Neuron (in vitro differentiated cells): ENCODE measurements at regions not wholly inside any gene's neighbourhood (a gene's known extent, or its start where the extent isn't known, plus 50 kb on each side); places are given as distances from the start of the nearest gene placed in this dataset.

ENCODE experiments used
- H2AFZ ChIP-seq: one replicate; pipeline ENCODE4 v1.6.1; 2013; ENCODE audit warnings: low read depth, mild to moderate bottlenecking, inconsistent platforms, low read length, moderate library complexity
- H3K27me3 ChIP-seq: one replicate; pipeline ENCODE4 v1.6.1; 2013; ENCODE audit warnings: low read length; ENCODE audit not compliant: insufficient read depth
- H3K36me3 ChIP-seq: one replicate; pipeline ENCODE4 v1.6.1; 2013; ENCODE audit warnings: low read length; ENCODE audit not compliant: insufficient read depth
- H3K4me1 ChIP-seq: one replicate; pipeline ENCODE4 v1.6.1; 2013; ENCODE audit warnings: low read length; ENCODE audit not compliant: insufficient read depth
- H3K4me3 ChIP-seq: 2 replicates; pipeline ENCODE4 v1.5.1; 2013; ENCODE audit warnings: mild to moderate bottlenecking, low read length, moderate library complexity
- H3K9me3 ChIP-seq: one replicate; pipeline ENCODE4 v1.6.1; 2013; ENCODE audit warnings: low read length

DNA sequence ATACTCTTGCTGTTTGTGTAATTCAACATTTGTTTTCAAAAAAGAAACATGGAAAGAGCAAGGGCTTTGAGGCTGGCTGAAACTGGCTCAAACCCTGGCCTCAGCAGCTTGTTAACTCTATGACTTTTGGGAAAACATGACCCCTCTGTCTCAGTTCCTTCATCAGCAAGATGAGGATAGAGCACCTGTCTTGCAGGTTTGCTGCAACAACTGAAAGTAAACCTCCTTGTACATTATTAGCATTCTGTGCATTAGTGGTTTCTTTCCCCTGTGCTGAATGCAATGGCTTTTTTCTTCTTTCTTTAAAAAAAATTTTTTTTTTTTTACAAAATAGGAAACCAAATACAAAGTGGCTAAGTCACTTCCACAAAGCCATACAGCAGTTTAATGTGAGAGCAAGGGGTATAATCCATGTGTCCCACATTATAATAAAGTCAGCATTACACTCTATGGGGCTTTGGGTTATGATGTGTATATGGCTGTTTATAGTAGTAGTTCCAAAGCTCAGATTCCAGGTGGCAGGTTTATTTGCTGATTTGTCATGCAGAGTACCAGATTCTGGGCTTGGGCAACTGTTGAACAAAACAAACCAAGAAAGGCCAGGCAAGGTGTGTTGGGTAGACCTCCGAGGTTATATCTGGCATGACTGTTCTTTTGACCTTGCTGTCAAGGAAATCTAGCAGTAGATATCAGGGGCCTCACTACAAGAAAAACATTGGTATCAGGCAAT lies 194.5 kb upstream of the CNOT2 start:
- Histone ChIP-seq H3K27me3 (no peaks in the 10 kb centered on the region), H3K4me3 (no peak overlapping the region), H2AFZ (no peak overlapping the region)

DNA sequence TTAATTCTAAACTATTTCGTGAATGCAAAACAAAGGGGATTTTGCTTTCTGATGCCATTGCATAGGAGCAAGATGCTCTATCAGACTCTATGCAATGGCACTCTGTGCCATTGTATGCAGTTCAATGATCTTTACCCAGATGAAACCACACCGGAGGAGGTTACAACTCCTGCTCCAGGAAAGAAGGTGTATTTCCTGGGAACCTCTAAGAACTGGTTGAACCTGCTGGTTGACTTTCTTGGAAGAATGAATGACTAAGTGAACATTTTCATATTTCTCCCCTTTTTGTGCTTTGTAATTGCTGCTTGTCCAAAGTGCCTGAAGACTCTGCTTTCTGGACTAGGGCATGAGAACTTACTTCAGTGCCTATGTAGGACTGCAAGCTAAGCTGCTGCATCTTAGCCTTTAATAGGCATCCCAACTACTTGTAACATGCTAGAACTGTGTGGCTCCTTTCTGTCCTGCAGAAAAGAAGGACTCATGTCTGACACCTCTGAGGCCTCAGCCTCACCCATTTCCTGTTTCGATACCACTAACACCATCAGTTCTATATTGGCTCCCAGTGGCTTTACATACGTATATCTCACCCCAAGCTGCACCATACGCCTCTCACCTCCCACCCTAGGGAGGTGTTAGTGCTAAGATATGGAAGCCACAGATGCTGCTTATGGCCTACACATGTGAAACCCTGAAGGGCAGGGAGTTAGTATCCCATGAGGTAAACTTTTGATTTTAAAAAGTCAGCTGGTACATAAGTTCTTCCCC lies 193.5 kb upstream of the CNOT2 start:
- Histone ChIP-seq H3K27me3 (no peaks in the 10 kb centered on the region), H2AFZ (no peak overlapping the region), H3K4me3 (no peak overlapping the region), H3K36me3 (no peaks in the 10 kb centered on the region), H3K9me3 (no peaks in the 10 kb centered on the region), H3K4me1 (no peaks in the 10 kb centered on the region)

More for the DNA sequence above, 194.5 kb upstream of the CNOT2 start:
- Histone ChIP-seq H3K9me3 (no peaks in the 10 kb centered on the region), H3K36me3 (no peaks in the 10 kb centered on the region), H3K4me1 (no peaks in the 10 kb centered on the region)

DNA sequence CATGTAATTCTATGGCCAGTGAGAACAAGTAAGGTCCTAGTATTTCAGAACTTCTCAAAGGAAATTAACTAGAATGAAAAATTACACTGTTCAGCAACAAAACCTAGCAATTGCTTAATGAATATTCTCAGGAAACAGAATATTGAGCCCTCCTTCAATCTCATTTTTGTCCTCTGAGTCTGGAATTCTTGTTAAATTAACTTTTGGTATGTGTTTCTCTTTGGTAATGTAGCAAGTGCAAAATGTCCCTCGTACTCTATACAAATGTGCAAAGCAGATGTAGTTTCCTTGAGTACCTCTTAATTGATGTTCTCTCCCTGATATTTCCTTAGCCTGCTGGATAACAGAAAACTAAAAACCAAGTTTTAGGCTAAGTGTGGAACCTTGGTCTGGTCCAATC lies 190.8 kb upstream of the CNOT2 start:
- Histone ChIP-seq H3K4me3 (no peak overlapping the region), H3K4me1 (no peaks in the 10 kb centered on the region), H3K9me3 (no peaks in the 10 kb centered on the region), H2AFZ (no peak overlapping the region), H3K36me3 (no peaks in the 10 kb centered on the region), H3K27me3 (no peaks in the 10 kb centered on the region)

DNA sequence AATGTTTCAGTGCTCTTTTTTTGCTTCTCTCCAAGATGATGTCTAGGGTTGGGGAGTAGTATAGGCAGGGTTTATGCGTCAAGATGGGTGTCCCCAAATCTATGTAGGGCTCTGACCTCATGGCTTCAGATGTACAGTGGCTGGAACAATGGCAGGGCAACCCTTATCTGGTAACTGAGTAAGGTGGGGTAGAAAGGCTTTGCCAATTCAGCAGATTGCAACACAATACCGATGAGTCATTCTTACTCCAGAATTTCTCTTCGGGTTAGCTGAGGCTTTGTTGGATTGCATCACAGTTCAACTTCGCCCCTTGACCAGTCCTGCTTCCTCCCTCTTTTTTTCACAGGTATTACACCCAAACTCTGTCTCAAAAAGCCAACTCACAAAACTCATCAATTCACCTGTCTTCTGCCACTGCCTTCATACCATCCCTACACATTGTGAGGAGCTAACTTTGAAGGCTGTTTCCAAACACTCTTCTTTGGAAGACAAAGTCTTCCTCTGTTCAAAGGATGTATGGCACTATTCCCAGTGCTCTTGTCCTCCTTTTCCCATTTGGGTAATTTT lies 190.2 kb upstream of the CNOT2 start:
- H3K9me3 ChIP-seq: no peaks in the 10 kb centered on the region
- H3K4me1 ChIP-seq: no peaks in the 10 kb centered on the region
- no peaks in the 10 kb centered on the region for H3K36me3 ChIP-seq
- no peak overlapping the region for H2AFZ ChIP-seq
- H3K27me3 ChIP-seq: no peaks in the 10 kb centered on the region
- H3K4me3 ChIP-seq: no peak overlapping the region

DNA sequence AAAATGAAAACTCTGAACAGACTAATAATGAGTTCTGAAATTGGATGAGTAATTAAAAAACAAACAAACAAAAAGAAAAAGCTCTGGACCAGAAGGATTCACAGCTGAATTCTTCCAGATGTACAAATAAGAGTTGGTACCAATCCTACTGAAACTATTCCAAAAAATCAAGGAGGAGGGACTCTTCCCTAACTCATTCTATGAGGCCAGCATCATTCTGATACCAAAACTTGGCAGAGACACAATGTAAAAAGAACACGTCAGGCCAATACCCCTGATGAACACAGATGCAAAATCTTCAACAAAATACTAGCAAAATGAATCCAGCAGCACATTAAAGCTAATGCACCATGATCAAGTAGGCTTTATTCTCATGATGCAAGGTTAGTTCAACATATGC lies 183.9 kb upstream of the CNOT2 start:
- Histone ChIP-seq H3K9me3 (no peaks in the 10 kb centered on the region), H3K4me3 (no peak overlapping the region), H2AFZ (no peak overlapping the region), H3K4me1 (no peaks in the 10 kb centered on the region), H3K27me3 (no peaks in the 10 kb centered on the region), H3K36me3 (no peaks in the 10 kb centered on the region)

DNA sequence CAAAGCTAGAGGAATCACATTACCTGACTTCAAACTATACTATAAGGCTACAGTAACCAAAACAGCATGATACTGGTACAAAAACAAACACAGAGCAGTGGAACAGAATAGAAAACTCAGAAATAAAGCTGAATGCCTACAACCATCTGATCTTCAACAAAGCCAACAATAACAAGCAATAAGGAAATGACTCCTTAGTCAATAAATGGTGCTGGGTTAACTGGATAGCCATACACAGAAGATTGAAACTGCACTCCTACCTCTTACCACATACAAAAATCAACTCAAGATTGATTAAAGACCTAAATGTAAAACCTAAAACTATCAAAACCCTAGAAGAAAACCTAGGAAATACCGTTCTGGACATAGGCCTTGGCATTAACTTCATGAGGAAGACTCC lies 182.6 kb upstream of the CNOT2 start:
- Histone ChIP-seq H3K4me3 (no peak overlapping the region), H3K27me3 (no peaks in the 10 kb centered on the region), H3K4me1 (no peaks in the 10 kb centered on the region), H3K36me3 (no peaks in the 10 kb centered on the region), H2AFZ (no peak overlapping the region), H3K9me3 (no peaks in the 10 kb centered on the region)

DNA sequence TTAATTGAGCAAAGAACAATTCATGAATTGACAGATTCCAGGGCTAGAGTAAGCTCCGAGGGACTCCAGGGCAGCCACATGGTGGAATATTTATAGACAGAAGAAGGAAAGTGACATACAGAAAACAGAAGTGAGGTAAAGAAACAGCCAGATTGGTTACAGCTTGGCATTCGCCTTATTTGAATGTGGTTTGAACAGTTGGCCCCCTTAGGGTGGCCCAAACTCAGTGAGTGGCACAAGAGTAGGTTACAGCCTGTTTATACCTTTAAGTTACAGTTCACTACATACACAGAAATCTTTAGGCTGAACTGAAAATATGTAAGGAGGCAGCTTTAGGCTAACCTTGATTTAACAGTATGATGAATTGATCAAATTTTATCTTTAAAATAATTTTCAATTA lies 174.5 kb upstream of the CNOT2 start:
- no peak overlapping the region for H3K4me3 ChIP-seq
- H3K4me1 ChIP-seq: no peaks in the 10 kb centered on the region
- no peak overlapping the region for H2AFZ ChIP-seq
- no peaks in the 10 kb centered on the region for H3K27me3 ChIP-seq
- H3K36me3 ChIP-seq: no peaks in the 10 kb centered on the region
- no peaks in the 10 kb centered on the region for H3K9me3 ChIP-seq

DNA sequence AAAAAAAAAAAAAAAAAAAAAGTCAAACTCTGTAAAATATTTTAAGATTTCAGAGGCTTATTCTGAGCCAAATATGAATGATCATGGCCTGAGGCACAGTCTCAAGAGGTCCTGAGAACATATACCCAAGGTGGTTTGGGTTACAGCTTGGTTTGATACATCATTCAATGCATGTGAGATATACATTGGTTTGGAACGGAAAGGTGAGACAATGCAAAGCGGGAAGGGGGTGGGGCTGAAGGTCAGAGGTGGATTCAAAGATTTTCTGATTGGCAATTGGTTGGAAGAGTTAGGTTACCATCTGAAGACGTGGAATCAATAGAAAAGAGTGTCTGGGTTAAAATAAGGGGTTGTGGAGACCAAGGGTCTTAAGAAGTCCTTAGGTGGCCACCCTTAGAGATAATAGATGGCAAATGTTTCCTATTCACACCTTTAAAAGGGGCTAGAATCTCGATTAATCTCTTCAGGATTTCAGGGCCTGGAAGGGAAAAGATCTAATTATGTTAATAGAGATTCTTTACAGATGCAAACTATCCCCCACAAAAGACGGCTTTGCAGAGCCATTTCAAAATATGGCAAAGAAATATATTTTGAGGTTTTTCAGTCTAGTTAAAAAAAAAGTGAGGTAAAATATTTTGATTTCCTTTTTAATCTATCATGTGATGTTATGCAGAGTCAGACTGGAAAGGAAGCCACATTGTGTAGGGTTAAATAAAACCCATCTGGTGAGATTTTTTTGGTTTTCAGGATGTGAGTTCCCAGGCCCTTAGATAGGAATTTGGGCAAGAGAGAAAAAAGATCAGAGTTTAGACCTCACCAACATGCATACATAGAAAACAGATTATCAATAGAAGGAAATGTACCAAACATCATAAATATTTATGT lies 173.8 kb upstream of the CNOT2 start:
- no peak overlapping the region for H2AFZ ChIP-seq
- no peaks in the 10 kb centered on the region for H3K36me3 ChIP-seq

DNA sequence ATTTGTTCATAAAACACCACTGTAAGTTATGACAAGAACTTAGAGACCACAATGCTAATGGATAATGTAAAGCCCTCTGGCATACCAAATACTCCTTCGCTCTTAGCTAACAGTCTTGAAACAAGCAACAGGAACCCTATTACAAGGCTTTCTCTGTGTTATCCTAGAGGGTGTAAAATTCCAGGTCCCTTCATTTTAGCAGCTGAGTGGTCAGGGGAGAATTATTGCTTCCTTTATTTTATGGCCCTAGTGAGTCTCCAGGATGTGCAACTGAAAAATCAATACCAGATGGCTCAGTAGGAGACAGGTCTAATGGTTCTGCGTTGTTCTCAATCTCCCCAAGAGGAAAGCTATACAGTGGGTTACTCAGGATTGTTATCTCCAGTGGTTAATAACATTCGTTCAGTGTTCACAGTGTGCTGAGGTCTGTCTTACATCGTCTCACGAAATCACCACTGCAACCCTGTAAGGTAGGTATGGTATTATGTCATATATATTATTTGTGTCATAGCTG lies 172.7 kb upstream of the CNOT2 start:
- Histone ChIP-seq H3K27me3 (no peaks in the 10 kb centered on the region), H3K4me3 (no peak overlapping the region), H3K9me3 (no peaks in the 10 kb centered on the region), H3K36me3 (no peaks in the 10 kb centered on the region), H3K4me1 (no peaks in the 10 kb centered on the region), H2AFZ (no peak overlapping the region)

More for the DNA sequence above, 173.8 kb upstream of the CNOT2 start:
- Histone ChIP-seq H3K4me1 (no peaks in the 10 kb centered on the region), H3K27me3 (no peaks in the 10 kb centered on the region), H3K9me3 (no peaks in the 10 kb centered on the region), H3K4me3 (no peak overlapping the region)

DNA sequence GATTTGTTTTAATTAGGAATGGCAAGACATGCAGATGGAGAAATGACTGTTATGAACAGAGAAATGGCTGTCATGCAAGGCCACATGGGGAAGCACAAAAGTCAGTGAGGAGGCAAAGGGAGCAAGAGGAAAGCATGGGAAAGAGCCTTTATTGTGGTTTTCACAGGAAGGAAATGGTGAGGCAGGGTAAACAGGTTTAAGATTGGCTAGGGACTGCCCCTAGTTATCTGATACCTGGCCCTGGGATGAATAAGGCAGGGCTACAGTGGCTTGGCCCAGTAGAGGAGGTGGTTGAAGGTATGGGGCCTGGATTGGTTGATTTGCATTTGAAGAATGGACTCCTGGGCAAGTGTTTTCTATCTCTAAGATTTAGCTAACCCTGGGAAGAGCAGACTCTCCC lies 168.7 kb upstream of the CNOT2 start:
- H3K4me1 ChIP-seq: no peaks in the 10 kb centered on the region
- no peaks in the 10 kb centered on the region for H3K36me3 ChIP-seq
- H3K27me3 ChIP-seq: no peaks in the 10 kb centered on the region
- no peaks in the 10 kb centered on the region for H3K9me3 ChIP-seq
- no peak overlapping the region for H3K4me3 ChIP-seq
- H2AFZ ChIP-seq: no peak overlapping the region

DNA sequence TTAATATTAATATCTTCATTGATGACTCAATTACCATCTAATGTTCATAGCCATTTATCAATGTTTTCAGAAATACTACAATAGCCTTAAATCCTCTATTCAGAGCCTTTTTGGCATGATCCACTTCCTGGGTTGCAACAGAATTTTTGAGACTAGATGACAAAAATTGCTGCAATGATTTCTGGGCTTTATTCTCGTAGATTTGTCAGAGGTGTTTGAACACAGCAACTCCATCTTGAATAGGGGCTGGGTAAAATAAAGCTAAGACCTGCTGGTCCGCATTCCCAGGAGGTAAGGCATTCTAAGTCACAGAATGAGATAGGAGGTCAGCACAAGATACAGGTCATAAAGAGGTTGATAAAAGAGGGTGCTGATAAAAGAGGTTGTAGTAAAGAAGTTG lies 165.8 kb upstream of the CNOT2 start:
- H3K9me3 ChIP-seq: no peaks in the 10 kb centered on the region
- no peaks in the 10 kb centered on the region for H3K4me1 ChIP-seq
- H2AFZ ChIP-seq: no peak overlapping the region
- H3K36me3 ChIP-seq: no peaks in the 10 kb centered on the region
- no peak overlapping the region for H3K4me3 ChIP-seq
- H3K27me3 ChIP-seq: no peaks in the 10 kb centered on the region

DNA sequence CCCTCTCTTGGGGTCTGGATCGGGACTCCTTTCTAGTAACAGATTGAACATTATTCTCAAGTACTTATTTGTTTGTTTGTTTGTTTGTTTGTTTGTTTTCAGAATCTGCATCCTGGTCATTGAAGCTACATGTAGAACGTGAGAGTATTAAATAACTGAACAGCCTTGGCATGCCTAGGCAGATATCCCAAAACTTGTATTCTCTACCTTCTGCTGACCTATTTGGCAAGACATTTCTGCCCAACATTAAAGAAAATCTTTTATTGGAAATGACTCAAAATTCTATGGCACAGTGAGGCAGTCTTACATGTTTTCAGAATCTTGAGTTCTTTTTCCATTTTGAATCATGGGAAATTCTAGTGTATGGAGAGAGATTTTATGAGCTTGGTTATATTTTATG lies 165.1 kb upstream of the CNOT2 start:
- Histone ChIP-seq H3K9me3 (no peaks in the 10 kb centered on the region), H3K27me3 (no peaks in the 10 kb centered on the region), H3K4me1 (no peaks in the 10 kb centered on the region), H3K36me3 (no peaks in the 10 kb centered on the region), H3K4me3 (no peak overlapping the region), H2AFZ (no peak overlapping the region)
